H1 (cell line): ENCODE measurements at regions not wholly inside any gene's neighbourhood (a gene's known extent, or its start where the extent isn't known, plus 50 kb on each side); places are given as distances from the start of the nearest gene placed in this dataset.

Experiments used
- CTCF ChIA-PET: fragments of 300-600 bp; sonication (Branson Sonifier 250); formaldehyde crosslinking; loops from one replicate; lab custom pipeline; 2021; ENCODE audit not compliant: partially characterized antibody; lab: Charles Lee
- POLR2A ChIA-PET: fragments of 300-600 bp; sonication (Branson Sonifier 250); formaldehyde crosslinking; loops from one replicate; lab custom pipeline; 2021; ENCODE audit warnings: inconsistent platforms; ENCODE audit not compliant: partially characterized antibody; lab: Charles Lee
- DNase-seq, 2 experiments: peaks; one replicate each; pipeline versions ENCODE4 v3.0.0 to v3.0.0-alpha.2; 2010 to 2022; ENCODE audit warnings: low spot score in 2 of 2, low read depth in 1 of 2, mixed read lengths in 1 of 2
- FAIRE-seq: peaks from 2 replicates; lab custom pipeline; 2011; peaks lifted over from hg19 to GRCh38; lab: Jason Lieb, UNC
- H2AFZ ChIP-seq: 2 replicates; pipeline ENCODE4 v1.8.1; 2012; ENCODE audit warnings: low read length, inconsistent platforms
- H2AK5ac ChIP-seq: 2 replicates; pipeline ENCODE4 v1.6.1; 2013; ENCODE audit warnings: low read depth, low read length
- H2BK120ac ChIP-seq: replicated peaks from 2 replicates; pipeline ENCODE3; 2013; ENCODE audit warnings: low read depth, low read length, inconsistent platforms
- H2BK12ac ChIP-seq: 2 replicates; pipeline ENCODE4 v1.6.1; 2013; ENCODE audit warnings: low read depth, low read length
- H2BK15ac ChIP-seq: 2 replicates; pipeline ENCODE4 v1.6.1; 2013; ENCODE audit warnings: low read length
- H2BK20ac ChIP-seq: 2 replicates; pipeline ENCODE4 v1.6.1; 2013; ENCODE audit warnings: low read length
- H2BK5ac ChIP-seq: 2 replicates; pipeline ENCODE4 v1.6.1; 2013; ENCODE audit warnings: low read depth, low read length
- H3K14ac ChIP-seq: 2 replicates; pipeline ENCODE4 v1.6.1; 2013; ENCODE audit warnings: inconsistent platforms; ENCODE audit not compliant: insufficient read length
- H3K18ac ChIP-seq: 2 replicates; pipeline ENCODE4 v1.6.1; 2013; ENCODE audit warnings: low read length; ENCODE audit errors: extremely low read depth
- H3K23ac ChIP-seq: 2 replicates; pipeline ENCODE4 v1.6.1; 2013; ENCODE audit warnings: inconsistent platforms; ENCODE audit not compliant: insufficient read length
- H3K23me2 ChIP-seq: 2 replicates; pipeline ENCODE4 v1.6.1; 2013; ENCODE audit warnings: low read depth, low read length
- H3K27ac ChIP-seq: 2 replicates; pipeline ENCODE4 v1.6.1; 2011; ENCODE audit warnings: low read depth, low read length, inconsistent platforms
- H3K27me3 ChIP-seq, 4 experiments: replicated peaks in 1 of 4; 1 replicate in 1 of 4; 2 replicates in 3 of 4; pipeline versions ENCODE4 v1.6.1 to v1.8.1; 2011 to 2013; ENCODE audit warnings: low read length in 3 of 4, mild to moderate bottlenecking in 3 of 4, inconsistent platforms in 2 of 4, mixed read lengths in 2 of 4, moderate library complexity in 1 of 4; ENCODE audit not compliant: control insufficient read depth in 3 of 4, insufficient read depth in 3 of 4; ENCODE audit errors: extremely low read depth in 1 of 4
- H3K36me3 ChIP-seq, 4 experiments: 2 replicates each; pipeline versions ENCODE4 v1.6.1 to v1.8.1; 2011 to 2013; ENCODE audit warnings: mild to moderate bottlenecking in 4 of 4, low read length in 3 of 4, moderate library complexity in 2 of 4, control low read depth in 1 of 4, inconsistent platforms in 1 of 4; ENCODE audit not compliant: insufficient read depth in 4 of 4, control insufficient read depth in 2 of 4
- H3K4ac ChIP-seq: replicated peaks from 2 replicates; pipeline ENCODE3; 2013; ENCODE audit warnings: low read length, low read depth, mixed read lengths, inconsistent platforms; ENCODE audit not compliant: insufficient read length
- H3K4me1 ChIP-seq, 4 experiments: replicated peaks in 1 of 4; 1 replicate in 1 of 4; 2 replicates in 3 of 4; pipeline versions ENCODE4 v1.6.1 to v1.8.1; 2011 to 2013; ENCODE audit warnings: low read length in 3 of 4, inconsistent platforms in 2 of 4, mixed read lengths in 1 of 4; ENCODE audit not compliant: insufficient read depth in 4 of 4, control insufficient read depth in 3 of 4
- H3K4me2 ChIP-seq, 2 experiments: 2 replicates each; pipeline versions ENCODE4 v1.6.1 to v1.8.1; 2011 to 2013; ENCODE audit warnings: low read depth in 2 of 2, low read length in 2 of 2, control low read depth in 1 of 2, inconsistent platforms in 1 of 2, mild to moderate bottlenecking in 1 of 2; ENCODE audit not compliant: insufficient read depth in 1 of 2
- H3K4me3 ChIP-seq, 4 experiments: fragments of 200-600, 300-600 bp in 1 of 4; sonication (generic), shearing (Covaris generic), sonication (Bioruptor Twin) in 1 of 4; 2 replicates each; pipeline versions ENCODE4 v1.5.1 to v1.8.1; 2011 to 2016; ENCODE audit warnings: low read length in 4 of 4, low read depth in 3 of 4, control low read depth in 2 of 4, inconsistent platforms in 2 of 4, mild to moderate bottlenecking in 2 of 4, mixed read lengths in 1 of 4, moderate library complexity in 1 of 4; ENCODE audit not compliant: insufficient read depth in 2 of 4; ENCODE audit errors: extremely low read depth in 1 of 4
- H3K56ac ChIP-seq: replicated peaks from 2 replicates; pipeline ENCODE3; 2013; ENCODE audit warnings: low read depth, mild to moderate bottlenecking, mixed read lengths, low read length, inconsistent platforms; ENCODE audit not compliant: insufficient read length
- H3K79me1 ChIP-seq: 2 replicates; pipeline ENCODE4 v1.6.1; 2013; ENCODE audit warnings: low read depth, low read length, control low read depth
- H3K79me2 ChIP-seq, 2 experiments: 2 replicates each; pipeline versions ENCODE4 v1.6.1 to v1.8.1; 2012 to 2013; ENCODE audit warnings: low read length in 2 of 2, mild to moderate bottlenecking in 2 of 2, inconsistent platforms in 1 of 2; ENCODE audit not compliant: insufficient read depth in 2 of 2, control insufficient read depth in 1 of 2
- H3K9ac ChIP-seq, 4 experiments: replicated peaks in 1 of 4; 1 replicate in 1 of 4; 2 replicates in 3 of 4; pipeline versions ENCODE4 v1.6.1 to v1.8.1; 2011 to 2013; ENCODE audit warnings: low read depth in 3 of 4, low read length in 3 of 4, control low read depth in 2 of 4, mild to moderate bottlenecking in 2 of 4, moderate library complexity in 2 of 4, inconsistent platforms in 1 of 4; ENCODE audit errors: extremely low read depth in 1 of 4
- H3K9me3 ChIP-seq, 2 experiments: 2 replicates each; pipeline versions ENCODE4 v1.6.1 to v1.8.1; 2012 to 2013; ENCODE audit warnings: mild to moderate bottlenecking in 2 of 2, moderate library complexity in 2 of 2, control low read depth in 1 of 2, inconsistent platforms in 1 of 2, low read depth in 1 of 2, low read length in 1 of 2, mixed read lengths in 1 of 2; ENCODE audit not compliant: insufficient read depth in 2 of 2
- H4K20me1 ChIP-seq, 2 experiments: replicated peaks in 1 of 2; 2 replicates each; pipeline versions ENCODE3 to v1.8.1; 2011 to 2013; ENCODE audit warnings: inconsistent platforms in 2 of 2, low read length in 2 of 2, mild to moderate bottlenecking in 1 of 2; ENCODE audit not compliant: insufficient read depth in 2 of 2, control insufficient read depth in 1 of 2
- H4K5ac ChIP-seq: 2 replicates; pipeline ENCODE4 v1.6.1; 2013; ENCODE audit warnings: low read length, low read depth, mixed read lengths, inconsistent platforms; ENCODE audit not compliant: insufficient read length
- H4K8ac ChIP-seq: 2 replicates; pipeline ENCODE4 v1.8.0; 2013; ENCODE audit warnings: mild to moderate bottlenecking, moderate library complexity, low read length, inconsistent platforms; ENCODE audit not compliant: insufficient read depth; ENCODE audit errors: extremely low read depth
- H4K91ac ChIP-seq: replicated peaks from 2 replicates; pipeline ENCODE3; 2013; ENCODE audit warnings: low read length, mixed read lengths, inconsistent platforms; ENCODE audit not compliant: insufficient read length
- BCL11A ChIP-seq, 2 experiments: IDR thresholded peaks; one replicate each; pipeline ENCODE4 v1.6.1; 2011; ENCODE audit warnings: low read depth in 2 of 2, low read length in 2 of 2, mild to moderate bottlenecking in 2 of 2
- CBX5 ChIP-seq: fragments of 300-800, 300-1000 bp; sonication (generic); IDR thresholded peaks from 2 replicates; pipeline ENCODE4 v1.7.1; 2016; ENCODE audit warnings: antibody characterized with exemption, low read length, low read depth
- EP300 ChIP-seq, 2 experiments: IDR thresholded peaks; 1 replicate in 1 of 2; 2 replicates in 1 of 2; pipeline ENCODE4 v1.6.1; 2011 to 2012; ENCODE audit warnings: low read depth in 2 of 2, low read length in 2 of 2, mild to moderate bottlenecking in 2 of 2, borderline replicate concordance in 1 of 2, inconsistent platforms in 1 of 2, moderate library complexity in 1 of 2
- FOSL1 ChIP-seq: IDR thresholded peaks from 2 replicates; pipeline ENCODE4 v1.6.1; 2011; ENCODE audit warnings: mild to moderate bottlenecking, low read depth, low read length, moderate library complexity; ENCODE audit not compliant: insufficient read depth
- KDM1A ChIP-seq: fragments of 200-600, 300-600 bp; sonication (generic); IDR thresholded peaks from 2 replicates; pipeline ENCODE4 v1.7.1; 2016; ENCODE audit warnings: mild to moderate bottlenecking, low read length, borderline replicate concordance
- KDM5A ChIP-seq: fragments of 200-600 bp; IDR thresholded peaks from 2 replicates; pipeline ENCODE4 v1.7.1; 2012; ENCODE audit warnings: mild to moderate bottlenecking, low read length, inconsistent platforms, mixed read lengths
- POLR2A ChIP-seq, 2 experiments: IDR thresholded peaks; 1 replicate in 1 of 2; 2 replicates in 1 of 2; pipeline ENCODE4 v1.6.1; 2011; ENCODE audit warnings: low read depth in 2 of 2, low read length in 2 of 2, mild to moderate bottlenecking in 2 of 2; ENCODE audit errors: control extremely low read depth in 1 of 2
- POU5F1 ChIP-seq: IDR thresholded peaks from 2 replicates; pipeline ENCODE4 v1.6.1; 2011; ENCODE audit warnings: low read depth, mild to moderate bottlenecking, low read length, moderate library complexity
- SIRT6 ChIP-seq: IDR thresholded peaks from one replicate; pipeline ENCODE4 v1.7.1; 2012; ENCODE audit warnings: low read length, inconsistent platforms
- SP2 ChIP-seq: IDR thresholded peaks from 2 replicates; pipeline ENCODE4 v1.6.1; 2012; ENCODE audit warnings: mild to moderate bottlenecking, low read length, inconsistent platforms
- SRF ChIP-seq: IDR thresholded peaks from 2 replicates; pipeline ENCODE4 v1.6.1; 2011; ENCODE audit warnings: mild to moderate bottlenecking, low read depth, low read length, moderate library complexity
- SUZ12 ChIP-seq: fragments of 200-600 bp; sonication (generic); IDR thresholded peaks from 2 replicates; pipeline ENCODE4 v1.6.1; 2012; ENCODE audit warnings: mild to moderate bottlenecking, inconsistent platforms, low read length, moderate library complexity, mixed read lengths
- TAF1 ChIP-seq: IDR thresholded peaks from 2 replicates; pipeline ENCODE4 v1.6.1; 2011; ENCODE audit warnings: mild to moderate bottlenecking, low read depth, low read length
- USF2 ChIP-seq: IDR thresholded peaks from 2 replicates; pipeline ENCODE4 v1.6.1; 2011; ENCODE audit warnings: low read length, improper control_type of control experiment
- ZNF274 ChIP-seq: IDR thresholded peaks from 2 replicates; pipeline ENCODE4 v1.7.0; 2012; ENCODE audit warnings: low read length, borderline replicate concordance; ENCODE audit errors: extremely low read depth
- WGBS, 2 experiments: shearing (Covaris generic) in 1 of 2; methylation state at CpG; one replicate each; pipeline versions ENCODE4 v1.1.6 to v1.1.7; 2013 to 2015; ENCODE audit warnings: low lambda C conversion rate in 2 of 2, mixed read lengths in 2 of 2, inconsistent platforms in 1 of 2, low coverage in 1 of 2, missing lambda C conversion rate in 1 of 2; ENCODE audit not compliant: insufficient replicate concordance in 2 of 2, insufficient coverage in 1 of 2, insufficient read length in 1 of 2; ENCODE audit errors: extremely low coverage in 1 of 2, missing lambda C conversion rate in 1 of 2; 5-methylcytosine and 5-hydroxymethylcytosine counted together

DNA sequence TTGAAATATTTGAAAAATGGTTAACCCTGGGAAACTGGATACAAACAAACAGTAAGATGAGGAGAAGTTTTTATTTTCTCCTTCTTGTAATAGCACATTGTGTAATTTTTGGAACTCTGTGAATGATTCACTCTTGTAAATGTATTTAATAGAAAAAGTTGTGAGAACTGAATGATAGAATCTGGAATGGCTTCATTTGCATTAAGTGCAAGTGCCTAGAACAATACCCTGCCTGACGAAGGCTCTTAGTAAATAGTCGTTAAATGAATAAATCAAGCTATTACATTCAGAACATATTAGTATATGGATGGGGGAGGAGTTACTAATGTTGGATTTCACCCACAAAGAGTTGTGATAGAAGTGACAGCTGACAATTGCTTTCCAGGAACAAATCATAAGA, 442.5 kb downstream of the EFNA5 start:
- Histone ChIP-seq H3K27ac (no peak overlapping the region), H3K4me1 (no peaks in the 10 kb centered on the region), H3K36me3 (no peaks in the 10 kb centered on the region), H2BK12ac (no peak overlapping the region), H2BK15ac (no peak overlapping the region), H2AFZ (no peak overlapping the region), H4K5ac (no peak overlapping the region), H3K14ac (no peak overlapping the region), H4K8ac (no peak overlapping the region), H3K27me3 (no peaks in the 10 kb centered on the region), H2AK5ac (no peak overlapping the region), H3K4ac (no peak overlapping the region), H3K23me2 (no peaks in the 10 kb centered on the region), H2BK120ac (no peak overlapping the region), H4K20me1 (no peaks in the 10 kb centered on the region), H3K4me3 (no peak overlapping the region), H3K79me2 (no peaks in the 10 kb centered on the region), H3K4me2 (no peak overlapping the region), H3K18ac (no peak overlapping the region), H4K91ac (no peak overlapping the region), H3K9me3 (no peaks in the 10 kb centered on the region), H3K9ac (no peak overlapping the region), H3K23ac (no peak overlapping the region), H3K56ac (no peak overlapping the region), H2BK5ac (no peak overlapping the region), H2BK20ac (no peak overlapping the region), H3K79me1 (no peaks in the 10 kb centered on the region)
- no peak for TF ChIP-seq SUZ12
- no peak for TF ChIP-seq TAF1
- TF ChIP-seq SP2, result no peak
- no peak for TF ChIP-seq SRF
- no peak for TF ChIP-seq SIRT6
- no peak for TF ChIP-seq USF2
- no peak for TF ChIP-seq CBX5
- TF ChIP-seq BCL11A (IDR thresholded peaks at IDR 0.05; ENCODE audit: low read depth in 2 of 2, low read length in 2 of 2), result no peak
- TF ChIP-seq POLR2A (IDR thresholded peaks at IDR 0.05; ENCODE audit: control extremely low read depth in 1 of 2, low read depth in 2 of 2, low read length in 2 of 2), result no peak
- TF ChIP-seq ZNF274, result no peak
- no peak for TF ChIP-seq KDM5A
- TF ChIP-seq FOSL1, result no peak
- no peak for TF ChIP-seq KDM1A
- no peak for TF ChIP-seq EP300 (IDR thresholded peaks at IDR 0.05; ENCODE audit: borderline replicate concordance in 1 of 2, low read depth in 2 of 2, low read length in 2 of 2)
- no peak for TF ChIP-seq POU5F1
- FAIRE-seq, result no peak
- POLR2A ChIA-PET, result no interaction called here
- CTCF ChIA-PET, result interaction anchor here (2.0 kb wide), 1 partner anchor 20 kb away, joined by 7 read pairs; no protein-coding TSS in a partner anchor
- WGBS, 2 experiments, result 88% methylated on average over 2 of the region's 2 CpGs; no CpG with 5 or more reads in 1 of the 2 experiments
- no peak for DNase-seq
